ENCODE measurements at regions not wholly inside any gene's neighbourhood (a gene's known extent, or its start where the extent isn't known, plus 50 kb on each side); places are given as distances from the start of the nearest gene placed in this dataset.

GRCh38 chr12:31832740-31833729, 104.2 kb upstream of the AMN1 start (continued):
- TF ChIP-seq FOXO4 (CRISPR knock-in tag; IDR thresholded peaks at IDR 0.05) (peak; percentile 86; the same call in 1 of the 2 replicates), IRF9 (tag; IDR thresholded peaks at IDR 0.05) (peak; percentile 97), CTBP1 (IDR thresholded peaks at IDR 0.05; ENCODE audit: borderline replicate concordance) (no peak), GTF2A2 (tag; IDR thresholded peaks at IDR 0.05) (peak; percentile 92), ZNF274 (IDR thresholded peaks at IDR 0.05; ENCODE audit: borderline replicate concordance, low read depth, low read length) (no peak), ERF (CRISPR knock-in tag; IDR thresholded peaks at IDR 0.05) (peak; percentile 99), RNF2 (IDR thresholded peaks at IDR 0.05) (peak; percentile 37; the same call in 1 of the 2 replicates)

GRCh38 chr12:31828071-31828470, 99.2 kb upstream of the AMN1 start:
- CTCF ChIA-PET (ENCODE audit: low intra/inter-chr PET ratio) = no interaction called here
- no peak overlapping the region for H3K9ac ChIP-seq (ENCODE audit: insufficient read depth in 1 of 2, low read depth in 2 of 2, low read length in 2 of 2)
- H3K4me1 ChIP-seq (replicated peaks in 1 of 2; ENCODE audit: control insufficient read depth in 2 of 2, insufficient read depth in 2 of 2, low read length in 2 of 2) = peaks cover 0 to 4% of the 10 kb centered on the region in 2 experiments; a peak in 2 of 5 replicates
- TF ChIP-seq MYC (IDR thresholded peaks at IDR 0.05; ENCODE audit: low read depth, low read length) = no peak
- TF ChIP-seq MYC (CRISPR knock-in tag; IDR thresholded peaks at IDR 0.05; ENCODE audit: borderline replicate concordance, low read depth) = no peak
- TF ChIP-seq ARID3B (CRISPR knock-in tag; IDR thresholded peaks at IDR 0.05; ENCODE audit: borderline replicate concordance) = no peak
- no peak for TF ChIP-seq RNF219 (CRISPR knock-in tag; IDR thresholded peaks at IDR 0.05)
- no peak for TF ChIP-seq ZNF586 (CRISPR knock-in tag; conservative IDR thresholded peaks at IDR 0.05)
- TF ChIP-seq ZEB2 (IDR thresholded peaks at IDR 0.05) = no peak
- no peak for TF ChIP-seq ZNF644 (tag; IDR thresholded peaks at IDR 0.05; ENCODE audit: low read depth)

More at GRCh38 chr12:31828071-31828470, 99.2 kb upstream of the AMN1 start:
- intact Hi-C loops (cut with micrococcal nuclease) (no loop called here), in situ Hi-C loops (cut with MboI) (no loop called here)
- H3K4me3 ChIP-seq = no peak overlapping the region
- H2AFZ ChIP-seq (ENCODE audit: low read depth, low read length) = no peak overlapping the region
- FAIRE-seq (no peak), ATAC-seq (no peak), DNase-seq (ENCODE audit: extremely low read depth in 1 of 4, low spot score in 3 of 4) (no peak)
- peaks cover 19% of the 10 kb centered on the region for H3K9me3 ChIP-seq (replicated peaks; ENCODE audit: control insufficient read depth, insufficient read depth, low read depth, low read length)
- H3K27ac ChIP-seq (ENCODE audit: extremely low read depth, low read depth, low read length) = no peak overlapping the region
- 79% methylated on average over 2 of the region's 2 CpGs for WGBS (ENCODE audit: insufficient coverage, low coverage, missing lambda C conversion rate)
- no TSS peak for BruUV-seq (replicated peaks)
- no peaks in the 10 kb centered on the region for H4K20me1 ChIP-seq (replicated peaks; ENCODE audit: control insufficient read depth, insufficient read depth, low read length)
- H3K27me3 ChIP-seq (ENCODE audit: control insufficient read depth in 2 of 2, insufficient read depth in 2 of 2, low read length in 2 of 2) = no peaks in the 10 kb centered on the region
- no peaks in the 10 kb centered on the region for H3K36me3 ChIP-seq (ENCODE audit: control insufficient read depth, insufficient read depth, low read length)
- no peaks in the 10 kb centered on the region for H3K79me2 ChIP-seq (ENCODE audit: control insufficient read depth, insufficient read depth, low read length)
- no peaks in the 10 kb centered on the region for H3K9me1 ChIP-seq (ENCODE audit: control insufficient read depth, insufficient read depth, low read length)
- POLR2A ChIA-PET = no interaction called here
- H3K4me2 ChIP-seq (ENCODE audit: insufficient read depth, low read length) = no peak overlapping the region

All from K562 (cell line).